GM10248 (cell line): ENCODE measurements at regions not wholly inside any gene's neighbourhood (a gene's known extent, or its start where the extent isn't known, plus 50 kb on each side); places are given as distances from the start of the nearest gene placed in this dataset.

Source experiments
- CTCF ChIA-PET: fragments of 300-600 bp; sonication (Branson Sonifier 250); formaldehyde crosslinking; extraction: SDS; loops from one replicate; lab custom pipeline; 2021; ENCODE audit warnings: antibody characterized with exemption; lab: Yijun Ruan, JAX
- POLR2A ChIA-PET: fragments of 350-650 bp; sonication (Branson Sonifier 250); formaldehyde crosslinking; extraction: SDS; loops from one replicate; lab custom pipeline; 2020; ENCODE audit warnings: antibody characterized with exemption; lab: Yijun Ruan, JAX
- DNase-seq: peaks from one replicate; pipeline ENCODE4 v3.0.0; 2012; ENCODE audit errors: extremely low spot score
- TF ChIP-seq, protein P1 (sequence below): IDR thresholded peaks from 2 replicates; pipeline ENCODE4 v1.5.1; 2012; ENCODE audit warnings: mild to moderate bottlenecking, low read depth; ENCODE audit errors: extremely low read depth, missing control alignments, control extremely low read depth

DNA sequence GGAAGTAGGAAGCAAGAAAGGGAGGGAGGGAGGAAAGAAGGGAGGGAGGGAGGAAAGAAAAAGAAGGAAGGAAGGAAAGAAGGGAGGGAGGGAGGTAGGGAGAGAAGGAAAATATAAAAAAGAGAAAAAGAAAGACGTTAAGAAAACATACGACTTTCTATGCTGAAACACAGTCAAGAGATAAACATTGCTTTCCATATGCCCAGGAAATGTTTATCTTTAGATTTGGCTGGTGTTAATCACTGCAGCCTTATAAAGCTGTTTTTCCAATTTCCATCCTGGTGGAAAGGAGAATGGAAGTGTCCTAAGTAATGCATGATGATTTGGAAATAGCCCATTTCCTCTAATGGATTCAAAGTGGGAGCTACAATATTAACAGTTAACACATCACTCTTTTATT lies 524.3 kb downstream of the MTRR start:
- POLR2A ChIA-PET = no interaction called here
- CTCF ChIA-PET = interaction anchor here (1.3 kb wide), 1 partner anchor 26 kb away, joined by 3 read pairs; no protein-coding TSS in a partner anchor
- TF ChIP-seq, protein P1, sequence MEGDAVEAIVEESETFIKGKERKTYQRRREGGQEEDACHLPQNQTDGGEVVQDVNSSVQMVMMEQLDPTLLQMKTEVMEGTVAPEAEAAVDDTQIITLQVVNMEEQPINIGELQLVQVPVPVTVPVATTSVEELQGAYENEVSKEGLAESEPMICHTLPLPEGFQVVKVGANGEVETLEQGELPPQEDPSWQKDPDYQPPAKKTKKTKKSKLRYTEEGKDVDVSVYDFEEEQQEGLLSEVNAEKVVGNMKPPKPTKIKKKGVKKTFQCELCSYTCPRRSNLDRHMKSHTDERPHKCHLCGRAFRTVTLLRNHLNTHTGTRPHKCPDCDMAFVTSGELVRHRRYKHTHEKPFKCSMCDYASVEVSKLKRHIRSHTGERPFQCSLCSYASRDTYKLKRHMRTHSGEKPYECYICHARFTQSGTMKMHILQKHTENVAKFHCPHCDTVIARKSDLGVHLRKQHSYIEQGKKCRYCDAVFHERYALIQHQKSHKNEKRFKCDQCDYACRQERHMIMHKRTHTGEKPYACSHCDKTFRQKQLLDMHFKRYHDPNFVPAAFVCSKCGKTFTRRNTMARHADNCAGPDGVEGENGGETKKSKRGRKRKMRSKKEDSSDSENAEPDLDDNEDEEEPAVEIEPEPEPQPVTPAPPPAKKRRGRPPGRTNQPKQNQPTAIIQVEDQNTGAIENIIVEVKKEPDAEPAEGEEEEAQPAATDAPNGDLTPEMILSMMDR = no peak
- no peak for DNase-seq

DNA sequence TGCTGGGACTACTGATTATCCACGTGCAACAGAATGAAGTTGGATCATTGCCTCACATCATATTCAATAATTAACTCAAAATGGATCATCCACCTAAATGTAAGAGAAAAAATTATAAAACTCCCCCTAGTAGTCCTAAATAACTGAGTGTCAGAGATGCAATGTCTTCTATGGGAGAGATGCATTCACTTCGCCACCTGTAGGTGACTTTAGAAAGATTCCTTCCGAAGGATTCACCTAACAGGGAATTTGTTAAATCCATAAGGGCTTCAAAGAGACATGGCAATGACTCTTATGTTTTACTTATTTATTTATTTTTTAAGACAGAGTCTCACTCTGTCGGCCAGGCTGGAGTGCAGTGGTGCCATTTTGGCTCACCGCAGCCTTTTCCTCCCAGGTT lies 526.0 kb downstream of the MTRR start:
- DNase-seq = no peak
- POLR2A ChIA-PET = no interaction called here
- CTCF ChIA-PET = no interaction called here
- TF ChIP-seq, protein P1 = no peak

DNA sequence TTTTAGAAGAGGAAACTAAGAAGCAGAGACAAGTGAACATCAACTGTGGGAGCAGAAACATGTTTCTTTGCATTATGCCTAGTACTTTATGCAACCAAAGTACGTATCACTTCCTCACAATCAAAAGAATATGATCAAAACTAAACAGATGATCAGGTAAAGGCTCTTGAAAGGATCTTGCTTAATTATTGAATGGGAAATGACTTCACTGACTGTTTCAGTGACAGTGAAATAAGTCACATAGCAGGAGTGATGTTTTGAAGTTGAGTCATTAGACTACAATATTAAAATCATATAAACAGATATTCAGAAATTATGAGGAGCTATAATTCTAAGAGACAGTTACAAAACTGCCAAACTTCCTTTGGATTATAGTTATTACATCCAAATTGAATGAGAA lies 527.3 kb downstream of the MTRR start:
- CTCF ChIA-PET = no interaction called here

DNA sequence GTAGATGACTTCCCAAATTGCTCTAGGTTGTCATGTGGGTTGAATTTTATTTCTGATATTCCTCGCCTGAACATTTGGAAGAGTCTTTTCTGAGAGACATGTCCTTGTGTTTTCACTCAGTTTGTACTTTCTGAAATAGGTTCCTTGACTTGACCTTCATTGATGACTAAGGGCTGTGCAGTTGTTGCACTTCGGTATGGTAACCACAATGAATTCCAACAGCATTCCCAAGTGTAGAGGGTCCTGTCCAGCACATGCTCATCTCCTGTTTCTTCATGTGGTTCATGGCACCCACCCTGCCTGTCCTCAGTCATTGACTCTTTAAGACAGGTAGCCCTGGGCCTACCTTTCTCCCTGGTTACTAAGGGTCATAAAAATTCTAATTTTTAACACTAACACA lies 527.8 kb downstream of the MTRR start:
- ChIA-PET CTCF (no interaction called here), POLR2A (no interaction called here)
- no peak for DNase-seq
- TF ChIP-seq, protein P1 = no peak

More for the DNA sequence above, 527.3 kb downstream of the MTRR start:
- no peak for DNase-seq
- POLR2A ChIA-PET = no interaction called here
- TF ChIP-seq, protein P1 = no peak

DNA sequence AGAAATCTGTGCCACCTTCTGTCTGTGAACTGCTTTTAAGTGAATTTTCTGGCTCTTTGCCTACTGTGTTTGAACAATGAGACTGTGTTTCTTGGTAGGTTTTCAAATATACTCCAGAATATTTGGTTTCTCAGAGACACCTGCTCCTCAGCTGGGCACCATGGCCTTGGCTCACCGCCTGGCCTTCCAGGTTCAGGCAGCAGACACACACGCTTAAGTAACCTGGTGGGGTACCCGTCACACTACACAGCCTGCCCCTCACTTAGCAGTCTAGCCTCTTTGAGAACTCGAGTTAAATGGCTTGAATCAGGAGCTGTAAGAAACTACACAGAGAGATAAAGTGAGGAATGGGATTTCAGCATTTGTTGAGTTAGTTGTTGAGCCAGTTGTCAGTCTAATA lies 530.5 kb downstream of the MTRR start:
- TF ChIP-seq, protein P1 = no peak
- CTCF ChIA-PET = no interaction called here
- POLR2A ChIA-PET = no interaction called here
- no peak for DNase-seq

DNA sequence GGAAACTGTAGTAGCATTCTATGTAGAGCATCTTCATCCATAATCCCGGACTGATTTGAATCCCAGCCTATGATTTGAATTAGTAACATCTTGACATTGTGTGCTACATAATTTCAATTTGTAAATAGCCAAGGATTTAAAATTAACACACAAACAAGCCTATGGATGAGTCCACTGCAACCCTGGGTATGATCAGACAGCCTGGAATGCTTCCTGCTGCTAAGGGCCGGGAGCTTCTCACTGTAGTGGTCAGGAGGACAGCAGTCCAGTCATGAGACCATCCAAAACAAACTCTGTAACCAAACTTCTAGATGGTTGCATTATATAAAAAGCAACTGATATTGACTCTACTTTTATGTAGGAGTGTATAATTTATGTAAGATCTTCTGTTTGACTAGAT lies 539.3 kb downstream of the MTRR start:
- ChIA-PET POLR2A (no interaction called here), CTCF (no interaction called here)
- TF ChIP-seq, protein P1 = no peak

DNA sequence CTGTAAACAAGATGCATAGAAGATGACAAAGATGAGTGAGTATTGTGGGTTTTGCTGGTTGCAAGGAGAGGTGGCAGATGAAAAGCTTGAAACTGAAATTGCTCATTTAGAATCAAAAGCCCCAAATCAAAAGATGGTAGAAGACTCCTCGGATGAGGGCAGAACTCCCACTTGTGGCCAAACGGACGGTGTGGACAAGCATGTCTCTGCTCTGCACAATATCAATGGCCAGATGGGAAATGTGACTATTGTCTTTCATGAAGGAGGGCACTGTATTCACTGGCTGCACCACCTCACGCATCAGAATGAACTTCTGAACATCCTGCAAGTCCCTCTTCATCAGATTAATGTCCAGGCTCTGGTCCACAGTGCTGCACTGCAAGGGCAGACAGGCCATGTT lies 541.7 kb downstream of the MTRR start:
- ChIA-PET POLR2A (no interaction called here), CTCF (no interaction called here)
- no peak for DNase-seq
- TF ChIP-seq, protein P1 = no peak

More for the DNA sequence above, 539.3 kb downstream of the MTRR start:
- no peak for DNase-seq
